ENCODE measurements at regions not wholly inside any gene's neighbourhood (a gene's known extent, or its start where the extent isn't known, plus 50 kb on each side); places are given as distances from the start of the nearest gene placed in this dataset.
"Not testable (repeated sequence)": the region's sequence is repeated elsewhere in the genome, so short reads cannot be mapped to it uniquely, and the experiment has no call there.

DNA sequence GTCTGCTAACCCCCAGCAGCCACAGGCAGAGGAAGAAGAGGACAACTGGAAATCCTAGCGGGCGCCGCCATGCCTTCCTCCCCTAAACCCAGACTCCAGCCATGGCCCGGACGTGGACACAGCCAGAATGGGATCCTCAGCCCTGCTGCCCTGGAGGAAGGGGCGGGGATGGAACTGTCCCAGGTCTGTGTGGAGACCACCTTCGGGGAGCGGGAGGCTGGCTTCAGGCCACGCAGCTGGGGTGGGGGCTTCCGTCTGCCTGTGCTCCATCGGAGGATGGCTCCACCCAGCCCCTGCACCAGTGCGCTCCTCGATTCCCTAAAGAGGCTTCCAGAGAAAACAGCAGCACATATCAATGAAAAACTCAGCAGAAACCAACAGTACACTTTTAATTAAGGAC, 190.4 kb downstream of the KLRB1 start:
- not testable (repeated sequence) for DNase-seq

DNA sequence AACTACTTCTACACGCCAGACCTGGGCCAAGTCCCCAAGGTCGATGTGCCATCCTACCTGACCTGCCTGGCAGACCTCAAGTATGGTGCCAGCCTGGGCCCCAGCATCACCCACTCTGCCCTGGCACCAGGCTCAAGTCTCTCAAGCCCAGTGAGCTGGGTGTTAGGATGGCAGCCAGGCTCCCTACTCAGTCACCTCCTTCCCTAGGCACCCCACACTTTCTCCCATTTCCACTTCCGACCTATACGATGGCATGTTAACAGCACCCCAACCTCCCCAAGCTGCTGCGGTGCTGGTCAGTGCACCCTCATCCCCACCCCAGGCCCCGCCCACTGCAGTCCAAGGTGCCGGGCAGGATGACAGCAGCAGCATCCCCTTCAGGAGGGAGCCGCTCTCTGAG, 191.4 kb downstream of the KLRB1 start:
- not testable (repeated sequence) for DNase-seq

DNA sequence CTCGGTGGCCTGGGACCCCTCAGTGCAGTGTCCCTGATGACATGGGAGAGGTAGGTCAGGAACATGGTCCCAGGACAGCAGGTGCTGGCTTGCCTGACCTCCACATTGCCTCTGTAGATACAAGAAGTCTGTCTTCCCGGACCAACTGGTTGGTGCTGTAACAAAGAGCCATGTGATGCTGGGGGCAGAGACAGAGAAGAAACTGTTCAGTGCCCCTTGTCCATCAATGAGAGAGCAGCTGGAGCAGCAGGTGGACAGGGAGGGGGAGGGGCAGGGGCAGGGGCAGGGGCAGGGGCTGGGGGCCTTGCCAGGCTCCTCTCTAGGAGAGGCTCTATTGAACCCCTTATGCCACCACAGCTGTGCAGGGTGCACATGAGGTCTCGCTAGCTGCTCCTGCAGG, 191.8 kb downstream of the KLRB1 start:
- DNase-seq = not testable (repeated sequence)

DNA sequence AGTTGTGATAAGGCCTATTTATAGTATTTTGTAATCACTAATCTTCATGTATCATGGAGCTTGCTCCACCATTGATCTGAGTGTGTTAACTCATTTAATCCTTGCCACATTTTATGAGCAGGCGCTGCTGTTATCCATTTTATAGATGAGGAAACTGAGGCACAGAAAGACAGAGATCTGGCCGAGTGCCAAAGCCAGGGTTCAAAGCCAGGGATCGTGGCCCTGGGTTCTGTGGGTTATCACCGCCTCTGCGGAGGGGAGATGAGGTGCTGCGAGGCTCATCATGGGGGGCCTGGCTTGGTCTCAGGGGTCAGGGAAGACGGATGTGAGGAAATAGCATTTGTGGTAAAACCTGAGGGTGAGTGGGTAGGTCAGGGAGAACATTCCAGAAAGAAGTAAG, 193.9 kb downstream of the KLRB1 start:
- not testable (repeated sequence) for DNase-seq

DNA sequence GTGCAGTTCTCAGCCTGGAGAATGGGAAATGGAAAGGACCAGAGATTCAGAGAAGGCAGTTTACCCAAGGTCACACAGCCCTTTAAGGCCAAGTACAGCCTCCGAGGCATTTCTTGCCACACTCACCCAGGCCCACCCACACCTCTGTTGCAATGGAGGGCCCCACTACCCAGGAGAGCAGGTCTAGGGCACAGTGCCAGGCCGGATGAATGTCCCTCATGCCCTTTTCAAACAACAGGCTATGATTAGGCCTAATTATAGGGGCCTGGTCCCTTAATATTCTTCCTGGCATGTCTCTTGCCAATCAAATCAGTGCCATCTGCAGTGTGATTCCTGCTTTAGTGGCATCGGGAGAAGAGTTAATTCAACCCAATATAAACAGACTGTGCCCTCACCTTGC, 195.3 kb downstream of the KLRB1 start:
- DNase-seq = not testable (repeated sequence)

DNA sequence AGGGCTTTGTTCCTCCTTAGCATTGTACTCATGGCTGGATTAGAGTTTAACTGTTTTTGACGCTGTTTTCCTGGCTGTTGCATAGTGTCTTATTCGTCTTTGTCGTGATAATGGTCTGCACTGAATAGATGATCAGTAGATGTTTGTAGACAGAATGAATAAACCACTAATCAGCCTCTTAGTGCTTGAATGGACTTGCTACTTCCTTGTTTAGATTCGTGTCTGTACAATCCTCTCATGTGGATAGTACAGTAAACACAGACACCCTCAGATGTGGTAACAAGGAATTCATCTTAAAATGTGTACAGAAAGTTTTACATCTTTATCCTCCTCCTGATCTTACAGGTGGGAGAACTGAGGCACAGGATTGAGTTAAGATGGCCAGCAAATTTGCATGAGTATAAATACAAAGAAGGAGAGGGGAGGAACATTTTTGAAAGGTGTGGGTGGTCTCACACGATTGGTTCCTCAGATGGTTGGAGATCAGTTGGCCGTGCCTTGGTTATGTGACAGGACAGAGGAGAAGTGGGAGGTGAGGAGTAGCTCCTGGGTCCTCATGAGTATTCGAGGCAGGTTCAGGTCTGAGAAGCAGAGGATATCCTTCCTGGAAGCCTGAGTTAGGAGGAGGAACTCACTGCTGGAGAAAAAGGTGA, 196.0 kb downstream of the KLRB1 start:
- DNase-seq = not testable (repeated sequence)

DNA sequence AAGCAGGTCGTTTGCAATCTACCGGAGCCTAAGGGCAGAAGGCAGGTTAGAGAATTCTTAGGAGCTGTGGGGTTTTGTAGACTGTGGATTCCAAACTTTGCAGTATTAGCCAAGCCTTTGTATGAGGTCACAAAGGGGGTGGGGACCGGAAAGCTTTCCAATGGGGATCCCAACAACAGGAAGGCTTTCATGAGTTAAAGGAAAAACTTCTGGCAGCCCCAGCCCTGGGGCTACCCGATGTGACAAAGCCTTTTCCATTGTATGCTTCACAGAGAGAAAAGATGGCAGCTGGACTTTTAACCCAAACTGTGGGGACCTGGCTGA, 199.2 kb upstream of the PZP start:
- DNase-seq = not testable (repeated sequence)

DNA sequence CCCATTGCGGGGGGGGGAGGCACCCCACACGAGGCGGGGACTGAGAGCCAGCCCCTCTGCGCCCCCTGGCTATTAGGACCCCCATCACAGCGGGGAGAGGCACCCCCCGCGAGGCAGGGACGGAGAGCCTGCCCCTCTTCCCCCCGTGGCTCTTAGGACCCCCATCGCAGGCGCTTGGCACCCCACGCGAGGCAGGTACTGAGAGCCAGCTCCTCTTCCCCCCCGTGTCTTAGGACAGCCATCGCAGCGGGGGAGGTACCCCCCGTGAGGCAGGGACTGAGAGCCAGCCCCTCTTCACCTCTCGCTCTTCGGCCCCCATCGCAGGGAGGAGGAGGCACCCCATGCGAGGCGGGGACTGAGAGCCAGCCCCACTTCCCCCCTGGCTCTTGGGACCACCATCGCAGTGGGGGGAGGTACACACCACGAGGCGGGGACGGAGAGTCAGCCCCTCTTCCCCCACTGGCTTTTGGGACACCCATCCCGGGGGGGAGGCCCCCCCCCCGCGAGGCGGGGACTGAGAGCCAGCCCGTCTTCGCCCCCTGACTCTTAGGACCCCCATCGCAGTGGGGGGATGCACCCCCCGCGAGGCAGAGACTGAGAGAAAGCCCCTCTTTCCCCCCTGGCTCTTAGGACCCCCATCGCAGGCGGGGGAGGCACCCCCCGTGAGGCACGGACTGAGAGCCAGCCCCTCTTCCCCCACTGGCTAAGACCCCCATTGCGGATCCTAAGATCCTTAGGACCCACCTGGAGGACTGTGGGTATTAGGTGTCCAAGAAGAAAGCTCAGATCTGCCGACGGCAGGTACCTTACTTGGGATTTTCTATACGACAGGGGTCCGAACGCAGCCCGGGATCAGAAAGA, 198.6 kb upstream of the PZP start:
- DNase-seq = no peak
- TF ChIP-seq POLR2A (IDR thresholded peaks at IDR 0.05; ENCODE audit: low read length) (no peak), GATA1 (IDR thresholded peaks at IDR 0.05; ENCODE audit: low read depth, low read length) (no peak)

DNA sequence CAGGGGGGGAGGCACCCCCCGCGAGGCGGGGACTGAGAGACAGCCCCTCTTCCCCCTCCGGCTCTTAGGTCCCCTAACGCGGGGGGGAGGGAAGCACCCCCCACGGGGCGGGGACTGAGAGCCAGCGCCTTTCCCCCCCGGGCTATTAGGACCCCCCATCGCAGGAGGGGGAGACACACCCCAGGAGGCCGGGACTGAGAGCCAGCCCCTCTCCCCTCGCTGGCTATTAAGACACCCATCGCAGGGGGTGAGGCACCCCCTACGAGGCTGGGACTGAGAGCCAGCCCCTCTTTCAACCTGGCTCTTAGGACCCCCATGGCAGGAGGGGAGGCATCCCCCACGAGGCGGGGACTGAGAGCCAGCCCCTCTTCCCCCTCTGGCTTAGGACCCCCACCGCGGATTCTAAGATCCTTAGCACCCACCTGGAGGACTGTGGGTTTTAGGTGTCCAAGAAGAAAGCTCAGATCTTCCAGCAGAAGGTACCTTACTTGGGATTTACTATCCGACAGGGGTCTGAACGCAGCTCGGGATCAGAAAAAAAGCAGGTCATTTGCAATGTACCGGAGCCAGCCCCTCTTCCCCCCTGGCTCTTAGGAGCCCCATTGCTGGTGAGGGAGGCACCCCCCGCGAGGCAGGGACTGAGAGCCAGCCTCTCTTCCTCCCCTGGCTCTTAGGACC, 197.8 kb upstream of the PZP start:
- TF ChIP-seq GATA1 (IDR thresholded peaks at IDR 0.05; ENCODE audit: low read depth, low read length) = no peak
- no peak for TF ChIP-seq POLR2A (IDR thresholded peaks at IDR 0.05; ENCODE audit: low read length)
- no peak for DNase-seq

DNA sequence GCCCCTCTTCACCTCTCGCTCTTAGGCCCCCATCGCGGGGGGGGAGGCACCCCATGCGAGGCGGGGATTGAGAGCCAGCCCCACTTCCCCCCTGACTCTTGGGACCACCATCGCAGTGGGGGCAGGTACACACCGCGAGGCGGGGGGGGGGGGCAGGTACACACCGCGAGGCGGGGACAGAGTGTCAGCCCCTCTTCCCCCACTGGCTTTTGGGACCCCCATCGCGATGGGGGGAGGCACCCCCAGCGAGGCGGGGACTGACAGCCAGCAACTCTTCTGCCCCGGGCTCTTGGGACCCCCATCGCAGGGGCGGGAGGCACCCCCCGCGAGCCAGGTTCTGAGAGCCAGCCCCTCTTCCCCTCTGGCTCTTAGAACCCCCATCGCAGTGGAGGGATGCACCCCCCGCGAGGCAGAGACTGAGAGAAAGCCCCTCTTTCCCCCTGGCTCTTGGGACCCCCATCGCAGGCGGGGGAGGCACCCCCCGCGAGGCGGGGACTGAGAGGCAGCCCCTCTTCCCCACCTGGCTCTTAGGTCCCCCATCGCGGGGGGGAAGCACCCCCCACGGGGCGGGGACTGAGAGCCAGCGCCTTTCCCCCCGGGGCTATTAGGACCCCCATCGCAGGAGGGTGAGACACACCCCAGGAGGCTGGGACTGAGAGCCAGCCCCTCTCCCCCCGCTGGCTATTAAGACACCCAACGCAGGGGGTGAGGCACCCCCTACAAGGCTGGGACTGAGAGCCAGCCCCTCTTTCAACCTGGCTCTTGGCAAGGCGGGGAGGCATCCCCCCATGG, 196.5 kb upstream of the PZP start:
- peak in 1 of 2 experiments; percentile 8 for DNase-seq
- TF ChIP-seq POLR2A (IDR thresholded peaks at IDR 0.05; ENCODE audit: low read length) (no peak), GATA1 (IDR thresholded peaks at IDR 0.05; ENCODE audit: low read depth, low read length) (no peak)

DNA sequence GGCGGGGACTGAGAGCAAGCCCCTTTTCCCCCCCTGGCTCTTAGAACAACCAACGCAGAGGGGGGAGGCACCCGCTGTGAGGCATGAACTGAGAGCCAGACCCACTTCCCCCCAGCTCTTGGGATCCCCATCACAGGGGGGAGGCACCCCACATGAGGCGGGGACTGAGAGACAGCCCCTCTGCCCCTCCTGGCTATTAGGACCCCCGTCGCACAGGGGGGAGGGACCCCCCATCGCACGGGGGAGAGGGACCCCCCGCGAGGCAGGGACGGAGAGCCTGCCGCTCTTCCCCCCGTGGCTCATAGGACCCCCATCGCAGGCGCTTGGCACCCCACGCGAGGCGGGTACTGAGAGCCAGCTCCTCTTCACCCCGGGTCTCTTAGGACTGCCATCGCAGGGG, 195.8 kb upstream of the PZP start:
- no peak for DNase-seq
- TF ChIP-seq GATA1 (IDR thresholded peaks at IDR 0.05; ENCODE audit: low read depth, low read length) = no peak
- no peak for TF ChIP-seq POLR2A (IDR thresholded peaks at IDR 0.05; ENCODE audit: low read length)

DNA sequence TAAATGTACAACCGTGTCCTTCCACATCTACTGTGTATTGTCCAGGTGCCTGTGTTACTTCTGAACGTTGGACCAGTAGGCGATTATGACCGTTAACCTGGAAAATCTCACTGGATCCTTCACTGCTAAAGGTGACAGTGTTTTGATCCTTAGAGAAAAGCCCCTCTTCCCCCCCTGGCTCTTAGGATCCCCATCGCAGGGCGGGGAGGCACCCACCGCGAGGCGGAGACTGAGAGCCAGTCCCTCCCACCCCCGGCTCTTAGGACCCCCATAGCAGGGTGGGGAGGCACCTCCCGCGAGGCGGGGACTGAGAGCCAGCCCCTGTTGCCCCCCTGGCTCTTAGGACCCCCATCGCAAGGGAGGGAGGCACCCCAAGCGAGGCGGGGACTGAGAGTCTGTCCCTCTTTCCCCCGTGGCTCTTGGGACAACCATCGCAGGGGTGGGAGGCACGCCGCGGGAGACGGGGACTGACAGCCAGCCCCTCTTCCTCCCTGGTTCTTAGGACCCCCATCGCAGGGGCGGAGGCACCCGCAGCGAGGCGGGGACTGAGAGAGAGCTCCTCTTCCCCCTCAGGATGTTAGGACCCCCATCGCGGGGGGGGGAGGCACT, 194.3 kb upstream of the PZP start:
- not testable (repeated sequence) for DNase-seq

DNA sequence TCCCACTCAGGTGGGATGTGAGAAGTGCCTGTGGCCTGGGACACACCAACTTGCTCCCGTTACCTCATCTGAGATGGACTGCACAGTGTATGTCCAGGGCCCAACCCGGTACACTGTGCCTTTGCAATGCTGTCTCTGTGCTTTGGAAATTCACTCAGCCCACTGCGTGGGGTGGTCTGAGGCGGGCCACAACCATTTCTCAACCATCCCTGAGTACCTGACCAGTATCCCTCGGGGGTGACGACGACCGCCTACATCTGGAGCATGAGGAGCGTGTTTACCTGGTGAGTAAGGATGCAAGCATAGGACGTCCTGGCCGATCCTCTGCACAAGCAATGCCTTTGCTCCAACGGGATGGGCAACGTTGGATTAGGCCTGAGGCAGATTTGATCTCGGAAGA, 188.2 kb upstream of the PZP start:
- not testable (repeated sequence) for DNase-seq

DNA sequence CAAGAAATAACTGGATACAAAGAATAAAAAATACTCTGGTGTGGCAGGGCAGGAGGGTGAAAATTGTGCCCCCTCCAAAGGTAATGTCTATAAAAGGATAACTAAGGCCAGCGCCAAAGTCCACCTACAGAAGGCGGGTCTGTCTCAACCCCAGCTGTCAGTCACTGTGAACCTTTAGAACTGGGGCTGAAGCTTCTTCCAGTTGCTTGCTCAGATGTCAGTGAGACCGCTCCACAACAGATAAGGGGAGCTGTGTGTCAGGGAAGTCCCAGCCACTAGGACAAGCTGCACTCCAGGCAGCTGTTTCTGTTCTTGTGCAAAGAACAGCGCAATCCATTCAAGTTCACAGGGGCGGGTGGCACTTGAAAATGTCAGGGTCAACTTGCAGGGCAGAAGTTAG, 187.0 kb upstream of the PZP start:
- DNase-seq = not testable (repeated sequence)

DNA sequence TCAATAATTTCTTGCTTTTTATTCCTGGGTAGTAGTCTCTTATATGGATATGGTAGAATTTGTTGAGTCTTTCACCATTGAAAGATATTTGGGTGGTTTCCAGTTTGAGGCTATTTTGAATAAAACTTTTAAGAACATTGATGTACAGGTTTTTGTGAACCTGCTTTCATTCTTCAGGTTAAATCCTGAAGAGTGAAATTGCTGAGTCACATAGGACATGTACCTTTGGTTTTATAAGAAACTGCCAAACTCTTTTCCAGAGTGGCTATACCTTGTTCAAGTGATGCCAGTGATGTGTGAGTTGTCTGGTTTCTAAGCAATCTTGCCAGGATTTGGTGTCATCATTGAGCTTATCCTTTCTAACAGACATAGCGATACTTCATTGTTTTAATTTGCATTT, 184.6 kb upstream of the PZP start:
- no peak for TF ChIP-seq GATA1 (IDR thresholded peaks at IDR 0.05; ENCODE audit: low read depth, low read length)
- no peak for TF ChIP-seq POLR2A (IDR thresholded peaks at IDR 0.05; ENCODE audit: low read length)
- no peak for DNase-seq

All from erythroblast (primary cell).